Liver (tissue), 3 donors: ENCODE measurements at regions not wholly inside any gene's neighbourhood (a gene's known extent, or its start where the extent isn't known, plus 50 kb on each side); places are given as distances from the start of the nearest gene placed in this dataset.

ENCODE experiments used
- FOXA1 ChIP-seq: IDR thresholded peaks from 2 replicates; pipeline ENCODE4 v1.6.1; 2016; ENCODE audit warnings: antibody characterized with exemption
- GABPA ChIP-seq, 2 donors: IDR thresholded peaks in 1 of 2; conservative IDR thresholded peaks in 1 of 2; 2 replicates each; pipeline ENCODE4 v1.6.1; 2016; ENCODE audit warnings: antibody characterized with exemption in 2 of 2, mild to moderate bottlenecking in 1 of 2, moderate library complexity in 1 of 2
- HNF4G ChIP-seq: IDR thresholded peaks from 2 replicates; pipeline ENCODE4 v1.6.1; 2016; ENCODE audit warnings: antibody characterized with exemption
- JUND ChIP-seq, 2 donors: IDR thresholded peaks; 2 replicates each; pipeline ENCODE4 v1.6.1; 2016; ENCODE audit warnings: antibody characterized with exemption in 2 of 2
- RXRA ChIP-seq, 2 donors: IDR thresholded peaks; 2 replicates each; pipeline ENCODE4 v1.6.1; 2017 to 2018; ENCODE audit warnings: antibody characterized with exemption in 2 of 2, mild to moderate bottlenecking in 1 of 2
- SP1 ChIP-seq: IDR thresholded peaks from 2 replicates; pipeline ENCODE4 v1.6.1; 2018; ENCODE audit warnings: antibody characterized with exemption, mild to moderate bottlenecking
- YY1 ChIP-seq: IDR thresholded peaks from 2 replicates; pipeline ENCODE4 v1.6.1; 2016; ENCODE audit warnings: antibody characterized with exemption, mild to moderate bottlenecking
- TF ChIP-seq, protein P1 (sequence below): fragments of 150-350 bp; IDR thresholded peaks from 2 replicates; pipeline ENCODE4 v1.5.1; 2017; ENCODE audit warnings: improper control_type of control experiment, low read depth, low read length; ENCODE audit not compliant: missing input control
- TF ChIP-seq, protein P2 (sequence below): IDR thresholded peaks from 2 replicates; pipeline ENCODE4 v1.6.1; 2016; ENCODE audit warnings: antibody characterized with exemption, mild to moderate bottlenecking
- TF ChIP-seq, protein P3 (sequence below): IDR thresholded peaks from 2 replicates; pipeline ENCODE4 v1.6.1; 2016; ENCODE audit warnings: antibody characterized with exemption
- donor health status: healthy.
- donor health status: healthy.

DNA sequence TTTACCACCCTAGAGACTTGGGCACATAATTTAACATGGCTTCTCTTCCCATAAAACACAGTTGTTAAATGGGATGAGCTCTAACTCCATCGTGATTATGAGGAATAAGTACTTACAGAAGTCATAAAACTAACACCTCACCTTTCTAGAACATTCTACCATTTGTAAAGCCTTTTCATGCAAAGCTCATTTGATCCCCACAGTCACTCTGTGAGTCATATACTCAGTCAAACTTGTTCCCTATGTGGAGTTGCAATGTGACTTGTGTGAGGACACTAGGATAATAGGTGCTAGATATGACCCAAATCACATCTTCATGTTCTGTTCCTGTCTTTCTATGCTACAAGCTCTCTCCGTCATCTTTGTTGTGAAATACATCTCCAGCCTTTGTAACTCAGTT is 371.7 kb downstream of the WDR11 start:
- TF ChIP-seq YY1 (no peak), GABPA (IDR thresholded peaks at IDR 0.05 in 1 of 2, conservative IDR thresholded peaks at IDR 0.05 in 1 of 2) (no peak), HNF4G (no peak), JUND (IDR thresholded peaks at IDR 0.05) (no peak), RXRA (IDR thresholded peaks at IDR 0.05) (no peak), FOXA1 (no peak), SP1 (no peak)
- TF ChIP-seq, protein P1, sequence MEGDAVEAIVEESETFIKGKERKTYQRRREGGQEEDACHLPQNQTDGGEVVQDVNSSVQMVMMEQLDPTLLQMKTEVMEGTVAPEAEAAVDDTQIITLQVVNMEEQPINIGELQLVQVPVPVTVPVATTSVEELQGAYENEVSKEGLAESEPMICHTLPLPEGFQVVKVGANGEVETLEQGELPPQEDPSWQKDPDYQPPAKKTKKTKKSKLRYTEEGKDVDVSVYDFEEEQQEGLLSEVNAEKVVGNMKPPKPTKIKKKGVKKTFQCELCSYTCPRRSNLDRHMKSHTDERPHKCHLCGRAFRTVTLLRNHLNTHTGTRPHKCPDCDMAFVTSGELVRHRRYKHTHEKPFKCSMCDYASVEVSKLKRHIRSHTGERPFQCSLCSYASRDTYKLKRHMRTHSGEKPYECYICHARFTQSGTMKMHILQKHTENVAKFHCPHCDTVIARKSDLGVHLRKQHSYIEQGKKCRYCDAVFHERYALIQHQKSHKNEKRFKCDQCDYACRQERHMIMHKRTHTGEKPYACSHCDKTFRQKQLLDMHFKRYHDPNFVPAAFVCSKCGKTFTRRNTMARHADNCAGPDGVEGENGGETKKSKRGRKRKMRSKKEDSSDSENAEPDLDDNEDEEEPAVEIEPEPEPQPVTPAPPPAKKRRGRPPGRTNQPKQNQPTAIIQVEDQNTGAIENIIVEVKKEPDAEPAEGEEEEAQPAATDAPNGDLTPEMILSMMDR: no peak
- TF ChIP-seq, protein P2, sequence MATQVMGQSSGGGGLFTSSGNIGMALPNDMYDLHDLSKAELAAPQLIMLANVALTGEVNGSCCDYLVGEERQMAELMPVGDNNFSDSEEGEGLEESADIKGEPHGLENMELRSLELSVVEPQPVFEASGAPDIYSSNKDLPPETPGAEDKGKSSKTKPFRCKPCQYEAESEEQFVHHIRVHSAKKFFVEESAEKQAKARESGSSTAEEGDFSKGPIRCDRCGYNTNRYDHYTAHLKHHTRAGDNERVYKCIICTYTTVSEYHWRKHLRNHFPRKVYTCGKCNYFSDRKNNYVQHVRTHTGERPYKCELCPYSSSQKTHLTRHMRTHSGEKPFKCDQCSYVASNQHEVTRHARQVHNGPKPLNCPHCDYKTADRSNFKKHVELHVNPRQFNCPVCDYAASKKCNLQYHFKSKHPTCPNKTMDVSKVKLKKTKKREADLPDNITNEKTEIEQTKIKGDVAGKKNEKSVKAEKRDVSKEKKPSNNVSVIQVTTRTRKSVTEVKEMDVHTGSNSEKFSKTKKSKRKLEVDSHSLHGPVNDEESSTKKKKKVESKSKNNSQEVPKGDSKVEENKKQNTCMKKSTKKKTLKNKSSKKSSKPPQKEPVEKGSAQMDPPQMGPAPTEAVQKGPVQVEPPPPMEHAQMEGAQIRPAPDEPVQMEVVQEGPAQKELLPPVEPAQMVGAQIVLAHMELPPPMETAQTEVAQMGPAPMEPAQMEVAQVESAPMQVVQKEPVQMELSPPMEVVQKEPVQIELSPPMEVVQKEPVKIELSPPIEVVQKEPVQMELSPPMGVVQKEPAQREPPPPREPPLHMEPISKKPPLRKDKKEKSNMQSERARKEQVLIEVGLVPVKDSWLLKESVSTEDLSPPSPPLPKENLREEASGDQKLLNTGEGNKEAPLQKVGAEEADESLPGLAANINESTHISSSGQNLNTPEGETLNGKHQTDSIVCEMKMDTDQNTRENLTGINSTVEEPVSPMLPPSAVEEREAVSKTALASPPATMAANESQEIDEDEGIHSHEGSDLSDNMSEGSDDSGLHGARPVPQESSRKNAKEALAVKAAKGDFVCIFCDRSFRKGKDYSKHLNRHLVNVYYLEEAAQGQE: no peak
- TF ChIP-seq, protein P3, sequence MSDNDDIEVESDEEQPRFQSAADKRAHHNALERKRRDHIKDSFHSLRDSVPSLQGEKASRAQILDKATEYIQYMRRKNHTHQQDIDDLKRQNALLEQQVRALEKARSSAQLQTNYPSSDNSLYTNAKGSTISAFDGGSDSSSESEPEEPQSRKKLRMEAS: no peak
